Ishikawa (cell line): ENCODE measurements at regions not wholly inside any gene's neighbourhood (a gene's known extent, or its start where the extent isn't known, plus 50 kb on each side); places are given as distances from the start of the nearest gene placed in this dataset.

Experiments used
- CEBPB ChIP-seq: IDR thresholded peaks from 2 replicates; pipeline ENCODE4 v1.6.1; 2012
- CREB1 ChIP-seq: IDR thresholded peaks from 2 replicates; pipeline ENCODE4 v1.6.1; 2012; ENCODE audit warnings: low read depth
- EGR1 ChIP-seq: IDR thresholded peaks from 2 replicates; pipeline ENCODE4 v1.6.1; 2012
- EP300 ChIP-seq: IDR thresholded peaks from 2 replicates; pipeline ENCODE4 v1.6.1; 2012; ENCODE audit warnings: borderline replicate concordance
- FOXM1 ChIP-seq: IDR thresholded peaks from 2 replicates; pipeline ENCODE4 v1.6.1; 2012; ENCODE audit warnings: low read depth, borderline replicate concordance
- NFIC ChIP-seq: IDR thresholded peaks from 2 replicates; pipeline ENCODE4 v1.6.1; 2012
- RAD21 ChIP-seq: IDR thresholded peaks from 2 replicates; pipeline ENCODE4 v1.6.1; 2012; ENCODE audit warnings: low read depth
- TAF1 ChIP-seq: IDR thresholded peaks from 2 replicates; pipeline ENCODE4 v1.6.1; 2012; ENCODE audit warnings: low read depth, mild to moderate bottlenecking
- TCF12 ChIP-seq: IDR thresholded peaks from 2 replicates; pipeline ENCODE4 v1.6.1; 2012; ENCODE audit warnings: low read depth
- TEAD4 ChIP-seq: IDR thresholded peaks from 2 replicates; pipeline ENCODE4 v1.6.1; 2012
- USF1 ChIP-seq: IDR thresholded peaks from 2 replicates; pipeline ENCODE4 v1.6.1; 2012
- YY1 ChIP-seq: IDR thresholded peaks from 2 replicates; pipeline ENCODE4 v1.6.1; 2012; ENCODE audit warnings: low read depth
- ZBTB7A ChIP-seq: IDR thresholded peaks from 2 replicates; pipeline ENCODE4 v1.6.1; 2012; ENCODE audit warnings: low read depth
- TF ChIP-seq, protein P1 (sequence below): IDR thresholded peaks from 2 replicates; pipeline ENCODE4 v1.6.1; 2012; ENCODE audit warnings: low read depth, mild to moderate bottlenecking
- TF ChIP-seq, protein P2 (sequence below): IDR thresholded peaks from 2 replicates; pipeline ENCODE4 v1.6.1; 2012

DNA sequence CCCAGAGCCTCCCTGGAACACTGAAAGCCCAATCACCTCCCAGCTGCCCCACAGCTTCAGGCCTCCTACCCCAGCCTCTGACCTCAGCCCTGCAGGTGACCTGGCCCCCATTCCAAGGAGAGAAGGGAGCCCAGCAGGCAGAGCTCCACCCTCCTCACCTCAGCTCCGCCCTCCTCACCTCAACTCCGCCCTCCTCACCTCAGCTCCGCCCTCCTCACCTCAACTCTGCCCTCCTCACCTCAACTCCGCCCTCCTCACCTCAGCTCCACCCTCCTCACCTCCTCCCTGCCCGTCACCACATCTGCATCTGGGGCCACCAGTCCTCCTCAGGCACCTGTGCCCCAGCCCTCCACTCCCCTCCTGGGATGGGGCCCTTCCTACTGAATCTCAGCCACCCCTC lies 112.2 kb upstream of the SFSWAP start:
- TF ChIP-seq RAD21 (no peak), ZBTB7A (no peak), YY1 (no peak), TAF1 (no peak), TEAD4 (no peak), NFIC (no peak), CEBPB (no peak), USF1 (no peak), TCF12 (no peak), CREB1 (no peak), EP300 (no peak), EGR1 (no peak), FOXM1 (no peak)
- TF ChIP-seq, protein P1, sequence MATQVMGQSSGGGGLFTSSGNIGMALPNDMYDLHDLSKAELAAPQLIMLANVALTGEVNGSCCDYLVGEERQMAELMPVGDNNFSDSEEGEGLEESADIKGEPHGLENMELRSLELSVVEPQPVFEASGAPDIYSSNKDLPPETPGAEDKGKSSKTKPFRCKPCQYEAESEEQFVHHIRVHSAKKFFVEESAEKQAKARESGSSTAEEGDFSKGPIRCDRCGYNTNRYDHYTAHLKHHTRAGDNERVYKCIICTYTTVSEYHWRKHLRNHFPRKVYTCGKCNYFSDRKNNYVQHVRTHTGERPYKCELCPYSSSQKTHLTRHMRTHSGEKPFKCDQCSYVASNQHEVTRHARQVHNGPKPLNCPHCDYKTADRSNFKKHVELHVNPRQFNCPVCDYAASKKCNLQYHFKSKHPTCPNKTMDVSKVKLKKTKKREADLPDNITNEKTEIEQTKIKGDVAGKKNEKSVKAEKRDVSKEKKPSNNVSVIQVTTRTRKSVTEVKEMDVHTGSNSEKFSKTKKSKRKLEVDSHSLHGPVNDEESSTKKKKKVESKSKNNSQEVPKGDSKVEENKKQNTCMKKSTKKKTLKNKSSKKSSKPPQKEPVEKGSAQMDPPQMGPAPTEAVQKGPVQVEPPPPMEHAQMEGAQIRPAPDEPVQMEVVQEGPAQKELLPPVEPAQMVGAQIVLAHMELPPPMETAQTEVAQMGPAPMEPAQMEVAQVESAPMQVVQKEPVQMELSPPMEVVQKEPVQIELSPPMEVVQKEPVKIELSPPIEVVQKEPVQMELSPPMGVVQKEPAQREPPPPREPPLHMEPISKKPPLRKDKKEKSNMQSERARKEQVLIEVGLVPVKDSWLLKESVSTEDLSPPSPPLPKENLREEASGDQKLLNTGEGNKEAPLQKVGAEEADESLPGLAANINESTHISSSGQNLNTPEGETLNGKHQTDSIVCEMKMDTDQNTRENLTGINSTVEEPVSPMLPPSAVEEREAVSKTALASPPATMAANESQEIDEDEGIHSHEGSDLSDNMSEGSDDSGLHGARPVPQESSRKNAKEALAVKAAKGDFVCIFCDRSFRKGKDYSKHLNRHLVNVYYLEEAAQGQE = no peak
- TF ChIP-seq, protein P2, sequence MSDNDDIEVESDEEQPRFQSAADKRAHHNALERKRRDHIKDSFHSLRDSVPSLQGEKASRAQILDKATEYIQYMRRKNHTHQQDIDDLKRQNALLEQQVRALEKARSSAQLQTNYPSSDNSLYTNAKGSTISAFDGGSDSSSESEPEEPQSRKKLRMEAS = no peak

DNA sequence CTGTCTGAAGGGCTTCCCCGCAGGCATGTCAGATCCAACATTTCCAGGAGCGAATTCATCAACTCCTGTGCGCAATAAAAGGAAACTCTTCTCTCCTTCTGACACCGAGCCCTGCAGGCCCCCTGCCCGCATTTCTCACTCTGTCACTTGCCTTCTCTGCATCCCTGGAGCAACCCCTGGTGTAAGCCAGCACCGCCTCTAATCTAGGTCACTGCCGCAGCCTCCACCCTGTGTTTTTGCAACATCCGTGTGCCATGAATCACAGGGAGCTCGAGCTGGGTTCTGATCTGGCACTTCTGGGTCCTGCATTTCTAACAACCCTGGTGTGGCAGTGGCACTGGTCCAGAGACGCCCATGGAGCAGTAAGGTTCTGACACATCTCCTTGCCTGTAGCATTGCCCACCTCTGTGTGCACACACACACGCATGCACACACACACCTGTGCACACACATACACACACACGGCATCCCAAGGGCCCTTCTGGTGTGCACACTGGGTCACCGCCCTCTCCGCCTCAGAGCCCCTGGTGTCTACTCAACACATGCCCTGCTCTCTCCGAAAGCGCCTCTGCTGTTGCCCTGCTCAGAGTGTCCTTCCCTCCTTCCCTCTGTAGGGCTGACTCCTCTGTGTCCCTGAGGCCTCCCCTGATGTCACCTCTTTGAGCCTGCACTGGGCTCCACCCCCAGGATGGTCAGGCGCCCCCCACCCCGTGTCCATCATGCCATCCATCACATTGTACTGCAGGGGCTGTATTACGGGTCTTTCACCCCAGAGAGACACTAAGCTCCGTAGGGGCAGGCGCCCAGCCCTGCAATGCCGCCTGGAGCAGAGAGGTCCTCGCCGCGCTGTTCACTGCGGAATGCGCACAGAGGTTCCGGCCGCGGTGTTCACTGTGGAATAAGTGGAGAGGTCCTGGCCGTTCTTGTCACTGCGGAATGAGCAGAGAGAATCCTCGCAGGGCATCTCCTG lies 111.4 kb upstream of the SFSWAP start:
- TF ChIP-seq YY1 (no peak), USF1 (no peak), CEBPB (no peak), RAD21 (no peak), CREB1 (no peak), TCF12 (no peak), EGR1 (no peak), ZBTB7A (no peak)
- TF ChIP-seq, protein P1 = no peak

DNA sequence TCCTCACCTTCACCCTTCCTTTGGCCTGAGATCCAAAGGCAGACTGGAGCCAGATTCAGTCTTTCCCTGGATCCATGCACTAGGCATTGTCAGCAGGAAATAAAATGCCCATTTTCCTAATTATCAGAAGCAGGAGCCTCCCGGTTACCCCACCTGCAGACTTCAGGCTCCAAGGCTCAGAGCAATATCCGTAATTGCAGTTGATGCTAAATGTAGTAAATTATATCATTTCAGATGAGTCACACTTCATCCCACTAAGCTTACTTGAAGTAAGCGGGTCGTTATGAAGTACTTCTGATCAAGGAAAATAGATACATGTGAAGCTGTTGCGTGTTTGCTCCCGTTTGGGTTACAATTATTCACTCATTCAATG lies 110.7 kb upstream of the SFSWAP start:
- TF ChIP-seq CEBPB (no peak), TEAD4 (no peak), NFIC (no peak), EP300 (no peak), YY1 (no peak), TAF1 (no peak), EGR1 (no peak), FOXM1 (no peak), RAD21 (no peak), CREB1 (no peak), TCF12 (no peak), USF1 (no peak), ZBTB7A (no peak)
- TF ChIP-seq, protein P1 = no peak
- TF ChIP-seq, protein P2 = no peak
